NT2/D1 (cell line): ENCODE measurements at regions not wholly inside any gene's neighbourhood (a gene's known extent, or its start where the extent isn't known, plus 50 kb on each side); places are given as distances from the start of the nearest gene placed in this dataset.

Experiments
- DNase-seq: peaks from one replicate; pipeline ENCODE4 v3.0.0-alpha.2; 2011; ENCODE audit warnings: low read depth, low spot score
- H3K27me3 ChIP-seq: 2 replicates; pipeline ENCODE4 v1.6.0; 2011; ENCODE audit warnings: mild to moderate bottlenecking; ENCODE audit not compliant: insufficient read length, insufficient read depth
- H3K36me3 ChIP-seq: 2 replicates; pipeline ENCODE4 v1.6.1; 2011; ENCODE audit warnings: mild to moderate bottlenecking, low read length, mixed read lengths; ENCODE audit not compliant: insufficient read depth, insufficient read length
- H3K4me1 ChIP-seq: 2 replicates; pipeline ENCODE4 v1.5.1; 2011; ENCODE audit not compliant: insufficient read depth, insufficient read length
- H3K4me3 ChIP-seq: 2 replicates; pipeline ENCODE4 v1.5.1; 2011; ENCODE audit warnings: low read depth; ENCODE audit not compliant: insufficient read length
- H3K9ac ChIP-seq: 2 replicates; pipeline ENCODE4 v1.6.0; 2011; ENCODE audit warnings: low read depth; ENCODE audit not compliant: insufficient read length
- H3K9me3 ChIP-seq: 2 replicates; pipeline ENCODE4 v1.5.1; 2011; ENCODE audit warnings: mild to moderate bottlenecking, low read length; ENCODE audit not compliant: insufficient read depth
- SUZ12 ChIP-seq: IDR thresholded peaks from 2 replicates; pipeline ENCODE4 v1.6.1; 2011; ENCODE audit not compliant: insufficient read length, insufficient read depth; ENCODE audit errors: extremely low read depth
- YY1 ChIP-seq: IDR thresholded peaks from 2 replicates; pipeline ENCODE4 v1.6.1; 2011; ENCODE audit not compliant: insufficient read length, insufficient read depth
- ZNF274 ChIP-seq: IDR thresholded peaks from 2 replicates; pipeline ENCODE4 v1.6.1; 2011; ENCODE audit warnings: mild to moderate bottlenecking, low read depth, low read length

GRCh38 chr14:62453226-62453625 lies 592.0 kb downstream of the KCNH5 start:
- H3K9me3 ChIP-seq: no peaks in the 10 kb centered on the region
- H3K4me3 ChIP-seq: no peak overlapping the region
- H3K4me1 ChIP-seq: no peaks in the 10 kb centered on the region
- no peak overlapping the region for H3K9ac ChIP-seq
- H3K27me3 ChIP-seq: no peaks in the 10 kb centered on the region
- H3K36me3 ChIP-seq: no peaks in the 10 kb centered on the region
- DNase-seq: no peak
- TF ChIP-seq SUZ12: no peak
- TF ChIP-seq ZNF274: no peak
- no peak for TF ChIP-seq YY1

DNA sequence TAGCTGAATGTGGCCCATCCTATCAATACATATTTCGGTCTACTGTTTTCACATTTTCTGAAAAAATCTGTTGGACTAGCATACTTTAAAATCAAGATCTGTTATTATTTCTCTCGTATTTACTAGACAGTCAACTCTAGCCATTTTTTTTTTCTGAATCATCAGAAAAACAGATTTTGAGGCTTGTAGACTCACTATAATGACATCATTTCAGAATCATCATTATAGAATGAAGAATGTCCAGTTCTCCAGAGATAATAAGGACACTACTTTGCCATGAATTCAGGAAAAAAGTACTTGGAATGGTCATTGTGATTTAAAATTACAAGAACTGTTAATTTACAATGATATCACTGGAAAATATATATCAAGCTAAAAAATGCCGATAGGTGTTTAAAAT lies 589.8 kb downstream of the KCNH5 start:
- no peak for TF ChIP-seq YY1
- no peak for TF ChIP-seq SUZ12
- no peak for TF ChIP-seq ZNF274
- Histone ChIP-seq H3K4me3 (no peak overlapping the region), H3K36me3 (no peaks in the 10 kb centered on the region), H3K27me3 (no peaks in the 10 kb centered on the region), H3K4me1 (no peaks in the 10 kb centered on the region), H3K9me3 (no peaks in the 10 kb centered on the region), H3K9ac (no peak overlapping the region)
- DNase-seq: no peak

DNA sequence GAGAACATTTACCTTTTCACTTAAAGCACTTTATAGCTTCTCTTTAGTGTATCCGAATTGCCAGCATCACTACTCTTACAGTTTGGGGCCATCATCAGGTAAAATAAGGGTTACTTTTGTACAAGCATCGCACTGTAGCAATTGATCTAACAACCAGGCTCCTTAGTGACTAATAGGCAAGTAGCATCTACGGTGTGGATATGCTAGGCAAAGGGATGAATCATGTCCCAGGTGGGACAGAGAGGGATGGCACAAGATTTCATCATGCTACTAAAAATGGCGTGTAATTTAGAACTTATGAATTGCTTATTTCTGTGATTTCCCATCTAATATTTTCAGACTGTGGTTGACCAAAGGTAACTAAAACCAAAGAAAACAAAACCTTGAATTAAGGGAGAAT lies 582.3 kb downstream of the KCNH5 start:
- DNase-seq: no peak
- H3K27me3 ChIP-seq: no peaks in the 10 kb centered on the region
- H3K9ac ChIP-seq: no peak overlapping the region
- H3K36me3 ChIP-seq: no peaks in the 10 kb centered on the region
- H3K9me3 ChIP-seq: no peaks in the 10 kb centered on the region
- no peaks in the 10 kb centered on the region for H3K4me1 ChIP-seq
- TF ChIP-seq YY1 (no peak), ZNF274 (no peak), SUZ12 (no peak)
- H3K4me3 ChIP-seq: no peak overlapping the region

DNA sequence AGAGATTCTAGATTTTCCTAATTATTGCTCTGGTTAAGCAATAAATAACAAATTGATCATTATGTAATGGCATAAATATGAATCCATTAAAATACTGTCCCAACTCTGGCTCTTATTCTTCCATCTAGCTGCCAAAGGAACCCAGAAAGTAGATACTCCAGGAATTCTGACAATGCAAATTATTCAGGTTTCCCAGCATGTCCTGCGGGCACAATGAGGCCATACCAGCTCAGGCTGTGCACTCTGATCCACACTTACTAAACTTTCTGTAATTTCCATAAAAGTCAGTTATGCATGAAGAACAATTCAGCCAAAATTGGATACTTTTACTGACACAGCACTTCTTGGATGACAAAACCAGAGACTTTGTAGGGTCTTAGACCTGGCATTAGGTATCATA lies 576.3 kb downstream of the KCNH5 start:
- H3K9me3 ChIP-seq: no peaks in the 10 kb centered on the region
- no peaks in the 10 kb centered on the region for H3K27me3 ChIP-seq
- DNase-seq: no peak
- no peak overlapping the region for H3K4me3 ChIP-seq
- H3K36me3 ChIP-seq: no peaks in the 10 kb centered on the region
- no peak for TF ChIP-seq ZNF274
- TF ChIP-seq YY1: no peak
- no peak for TF ChIP-seq SUZ12
- no peaks in the 10 kb centered on the region for H3K4me1 ChIP-seq
- no peak overlapping the region for H3K9ac ChIP-seq

GRCh38 chr14:62470935-62471334 lies 574.3 kb downstream of the KCNH5 start:
- H3K4me1 ChIP-seq: no peaks in the 10 kb centered on the region
- H3K9ac ChIP-seq: no peak overlapping the region
- H3K9me3 ChIP-seq: no peaks in the 10 kb centered on the region
- DNase-seq: no peak
- no peak overlapping the region for H3K4me3 ChIP-seq
- H3K27me3 ChIP-seq: no peaks in the 10 kb centered on the region
- H3K36me3 ChIP-seq: no peaks in the 10 kb centered on the region
- TF ChIP-seq SUZ12: no peak
- no peak for TF ChIP-seq ZNF274
- TF ChIP-seq YY1: no peak

DNA sequence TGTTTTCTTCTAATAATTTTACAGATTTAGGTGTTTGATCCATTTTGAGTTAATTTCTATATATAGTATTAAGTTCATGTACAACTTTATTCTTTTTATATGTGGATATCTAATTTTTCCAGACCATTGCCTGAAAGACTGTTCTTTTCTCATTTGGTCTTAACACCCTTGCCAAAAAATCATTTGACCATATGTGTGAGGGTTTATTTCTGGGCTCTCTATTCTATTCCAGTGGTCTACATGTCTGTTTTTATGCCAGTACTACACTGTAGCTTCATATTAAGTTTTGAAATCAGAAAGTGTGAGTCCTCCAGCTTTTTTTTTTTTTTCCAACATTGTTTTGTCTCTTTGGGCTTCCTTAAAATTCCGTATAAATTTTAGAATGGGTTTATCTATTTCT lies 554.1 kb downstream of the KCNH5 start:
- H3K27me3 ChIP-seq: no peaks in the 10 kb centered on the region
- H3K36me3 ChIP-seq: no peaks in the 10 kb centered on the region
- 0 out of 2 replicates have a peak, but pooled peaks cover 3% of the 10 kb centered on the region for H3K9me3 ChIP-seq
- no peak for DNase-seq
- H3K9ac ChIP-seq: no peak overlapping the region
- H3K4me1 ChIP-seq: no peaks in the 10 kb centered on the region
- no peak overlapping the region for H3K4me3 ChIP-seq
- TF ChIP-seq YY1: no peak
- no peak for TF ChIP-seq SUZ12
- no peak for TF ChIP-seq ZNF274

- Histone ChIP-seq H3K36me3 (no peaks in the 10 kb centered on the region), H3K4me1 (no peaks in the 10 kb centered on the region), H3K4me3 (no peak overlapping the region), H3K27me3 (no peaks in the 10 kb centered on the region), H3K9me3 (peaks cover 12% of the 10 kb centered on the region; the same call in 1 of the 2 replicates), H3K9ac (no peak overlapping the region)
- DNase-seq: no peak
- TF ChIP-seq ZNF274: no peak
- TF ChIP-seq YY1: no peak
- TF ChIP-seq SUZ12: no peak
Measured at GRCh38 chr14:62497708-62498107, 547.5 kb downstream of the KCNH5 start.

- Histone ChIP-seq H3K9ac (no peak overlapping the region), H3K36me3 (no peaks in the 10 kb centered on the region), H3K4me3 (no peak overlapping the region), H3K9me3 (peaks cover 9% of the 10 kb centered on the region; the same call in 1 of the 2 replicates), H3K4me1 (no peaks in the 10 kb centered on the region), H3K27me3 (no peaks in the 10 kb centered on the region)
- TF ChIP-seq SUZ12 (no peak), ZNF274 (no peak), YY1 (no peak)
- no peak for DNase-seq
Measured at GRCh38 chr14:62501021-62501750, 544.1 kb downstream of the KCNH5 start.
